HepG2 (cell line): ENCODE measurements at regions not wholly inside any gene's neighbourhood (a gene's known extent, or its start where the extent isn't known, plus 50 kb on each side); places are given as distances from the start of the nearest gene placed in this dataset.

Experiments used
- ARID4A ChIP-seq: sonication (generic); formaldehyde crosslinking; IDR thresholded peaks from 2 replicates; pipeline ENCODE4 v1.5.0; 2020; ENCODE audit warnings: mild to moderate bottlenecking, missing genetic modification reagents, borderline replicate concordance
- BATF2 ChIP-seq: sonication (generic); formaldehyde crosslinking; IDR thresholded peaks from 2 replicates; pipeline ENCODE4 v1.8.0; 2022; ENCODE audit warnings: mild to moderate bottlenecking, missing genetic modification reagents, moderate library complexity
- DDIT3 ChIP-seq: sonication (generic); formaldehyde crosslinking; IDR thresholded peaks from 2 replicates; pipeline ENCODE4 v1.4.0; 2020; ENCODE audit warnings: mild to moderate bottlenecking, missing genetic modification reagents
- E2F1 ChIP-seq: sonication (generic); formaldehyde crosslinking; IDR thresholded peaks from 2 replicates; pipeline ENCODE4 v1.5.0; 2020; ENCODE audit warnings: missing genetic modification reagents
- FOXP1 ChIP-seq, 2 experiments: fragments of 450-650 bp in 1 of 2; IDR thresholded peaks; 2 replicates each; pipeline ENCODE4 v1.6.1; 2017 to 2018; ENCODE audit warnings: antibody characterized with exemption in 1 of 2
- KDM5B ChIP-seq: sonication (generic); formaldehyde crosslinking; IDR thresholded peaks from 2 replicates; pipeline ENCODE4 v1.4.0; 2020; ENCODE audit warnings: missing genetic modification reagents, mild to moderate bottlenecking, borderline replicate concordance
- KDM6A ChIP-seq: IDR thresholded peaks from 2 replicates; pipeline ENCODE4 v1.6.1; 2016; ENCODE audit warnings: low read depth
- KLF16 ChIP-seq, 2 experiments: sonication (generic) in 1 of 2; formaldehyde crosslinking in 1 of 2; IDR thresholded peaks; 2 replicates each; pipeline versions ENCODE4 v1.6.1 to v1.8.0; 2016 to 2023; ENCODE audit warnings: missing genetic modification reagents in 2 of 2, missing compliant biosample characterization in 1 of 2
- RERE ChIP-seq: IDR thresholded peaks from 2 replicates; pipeline ENCODE4 v1.6.1; 2016; ENCODE audit warnings: low read depth, missing genetic modification reagents, missing compliant biosample characterization
- RXRA ChIP-seq: sonication (generic); formaldehyde crosslinking; IDR thresholded peaks from 2 replicates; pipeline ENCODE4 v1.5.1; 2020; ENCODE audit warnings: missing genetic modification reagents
- SOX5 ChIP-seq: IDR thresholded peaks from 2 replicates; pipeline ENCODE4 v1.6.1; 2016; ENCODE audit warnings: borderline replicate concordance
- ZNF281 ChIP-seq: sonication (generic); formaldehyde crosslinking; IDR thresholded peaks from 2 replicates; pipeline ENCODE4 v1.4.0; 2020; ENCODE audit warnings: missing genetic modification reagents, borderline replicate concordance

GRCh38 chr9:134226221-134226930 lies 62.0 kb upstream of the RNU6ATAC start (continued):
- TF ChIP-seq SOX5 (0 out of 2 replicates have a peak, but pooled peaks have one; percentile 24), KDM6A (CRISPR knock-in tag) (0 out of 2 replicates have a peak, but pooled peaks have one; percentile 18), FOXP1 (IDR thresholded peaks at IDR 0.05) (no peak), FOXP1 (CRISPR knock-in tag; IDR thresholded peaks at IDR 0.05) (peak; percentile 20; the same call in 1 of the 2 replicates), RXRA (CRISPR knock-in tag) (peak; percentile 40; the same call in 1 of the 2 replicates), RERE (CRISPR knock-in tag) (peak; percentile 49; the same call in 1 of the 2 replicates), DDIT3 (no peak), BATF2 (CRISPR knock-in tag) (0 out of 2 replicates have a peak, but pooled peaks have one; percentile 37), KLF16 (CRISPR knock-in tag; IDR thresholded peaks at IDR 0.05) (no peak), KDM5B (CRISPR knock-in tag) (0 out of 2 replicates have a peak, but pooled peaks have one; percentile 23), E2F1 (peak; percentile 42; the same call in 1 of the 2 replicates), ZNF281 (CRISPR knock-in tag) (peak; percentile 71), ARID4A (CRISPR knock-in tag) (peak; percentile 47; the same call in 1 of the 2 replicates)
